CD8-positive, alpha-beta memory T cell (primary cell): ENCODE measurements at regions not wholly inside any gene's neighbourhood (a gene's known extent, or its start where the extent isn't known, plus 50 kb on each side); places are given as distances from the start of the nearest gene placed in this dataset.

Source experiments
- CTCF ChIA-PET: fragments of 350-600 bp; sonication (Branson Sonifier 250); formaldehyde crosslinking; loops from one replicate; lab custom pipeline; 2021; ENCODE audit warnings: antibody characterized with exemption; lab: Charles Lee
- POLR2A ChIA-PET: fragments of 350-600 bp; sonication (Branson Sonifier 250); formaldehyde crosslinking; loops from one replicate; lab custom pipeline; 2021; ENCODE audit warnings: antibody characterized with exemption; lab: Charles Lee
- DNase-seq, 5 donors: peaks; one replicate each; pipeline versions ENCODE4 v3.0.0 to v3.0.0-alpha.2; 2020 to 2022; ENCODE audit warnings: mixed read lengths in 1 of 5
- H3K27ac ChIP-seq: one replicate; pipeline ENCODE4 v1.7.0; 2013; ENCODE audit warnings: low read depth, mild to moderate bottlenecking, low read length, moderate library complexity
- H3K27me3 ChIP-seq: 2 replicates; pipeline ENCODE4 v1.7.0; 2013; ENCODE audit warnings: low read length, mild to moderate bottlenecking; ENCODE audit not compliant: insufficient read depth, poor library complexity, severe bottlenecking
- H3K36me3 ChIP-seq: 2 replicates; pipeline ENCODE4 v1.7.0; 2013; ENCODE audit warnings: mild to moderate bottlenecking, low read length, moderate library complexity; ENCODE audit not compliant: insufficient read depth
- H3K4me1 ChIP-seq: 2 replicates; pipeline ENCODE4 v1.7.0; 2013; ENCODE audit warnings: mild to moderate bottlenecking, low read length, moderate library complexity; ENCODE audit not compliant: insufficient read depth
- H3K4me3 ChIP-seq: 2 replicates; pipeline ENCODE4 v1.7.0; 2013; ENCODE audit warnings: mild to moderate bottlenecking, low read length
- H3K9me3 ChIP-seq: 2 replicates; pipeline ENCODE4 v1.7.0; 2013; ENCODE audit warnings: mild to moderate bottlenecking, low read length
- H3K27ac Mint-ChIP-seq, 8 donors: one replicate each; pipeline ENCODE4 v1.8.0; 2020 to 2021; ENCODE audit warnings: mixed read lengths in 8 of 8, mild to moderate bottlenecking in 6 of 8, inconsistent platforms in 3 of 8, moderate library complexity in 3 of 8
- H3K27me3 Mint-ChIP-seq, 2 donors: one replicate each; pipeline ENCODE4 v1.8.0; 2020 to 2021; ENCODE audit warnings: mixed read lengths in 2 of 2, mild to moderate bottlenecking in 1 of 2, moderate library complexity in 1 of 2
- H3K36me3 Mint-ChIP-seq, 3 donors: one replicate each; pipeline ENCODE4 v1.8.0; 2020 to 2021; ENCODE audit warnings: mixed read lengths in 3 of 3, inconsistent platforms in 1 of 3, mild to moderate bottlenecking in 1 of 3
- H3K4me1 Mint-ChIP-seq, 3 donors: one replicate each; pipeline ENCODE4 v1.8.0; 2020 to 2021; ENCODE audit warnings: mixed read lengths in 3 of 3, inconsistent platforms in 1 of 3, mild to moderate bottlenecking in 1 of 3
- H3K4me3 Mint-ChIP-seq, 7 donors: one replicate each; pipeline ENCODE4 v1.8.0; 2020 to 2021; ENCODE audit warnings: mixed read lengths in 7 of 7, mild to moderate bottlenecking in 6 of 7, moderate library complexity in 4 of 7, inconsistent platforms in 2 of 7
- H3K9me3 Mint-ChIP-seq, 5 donors: one replicate each; pipeline ENCODE4 v1.8.0; 2020 to 2022; ENCODE audit warnings: mixed read lengths in 5 of 5, mild to moderate bottlenecking in 3 of 5, moderate library complexity in 2 of 5, inconsistent platforms in 1 of 5

DNA sequence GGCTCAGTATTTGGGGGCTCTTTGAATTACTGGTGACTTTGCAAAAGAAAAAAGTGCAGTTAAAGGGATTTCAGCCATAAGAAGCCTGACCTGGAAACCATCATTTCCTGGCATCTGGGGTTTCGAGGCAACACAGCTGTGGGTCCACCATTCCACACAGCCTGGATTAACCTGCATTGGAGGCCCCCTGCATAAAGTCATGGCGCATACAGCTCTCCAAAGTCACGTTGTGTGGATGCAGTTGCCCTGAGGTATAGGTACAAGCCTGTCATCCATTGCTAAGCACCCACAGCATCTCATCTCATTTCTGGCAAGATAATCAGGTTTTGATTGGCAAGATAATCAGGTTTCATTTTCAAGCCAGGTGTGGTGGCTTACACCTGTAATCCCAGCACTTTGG is 54.5 kb upstream of the TAGAP start:
- no peaks in the 10 kb centered on the region for H3K27me3 Mint-ChIP-seq
- Histone ChIP-seq H3K36me3 (no peaks in the 10 kb centered on the region), H3K27ac (peak overlapping the region; percentile 40), H3K4me3 (peak overlapping the region; percentile 24), H3K27me3 (no peaks in the 10 kb centered on the region), H3K4me1 (peaks cover 55% of the 10 kb centered on the region), H3K9me3 (no peaks in the 10 kb centered on the region)
- no peak for DNase-seq
- peak overlapping the region; percentile 82 to 99 (median 97) for H3K27ac Mint-ChIP-seq
- H3K4me1 Mint-ChIP-seq, result peaks cover 55 to 87% (median 75%) of the 10 kb centered on the region in 3 donors
- no peaks in the 10 kb centered on the region for H3K9me3 Mint-ChIP-seq
- POLR2A ChIA-PET, result interaction anchor here (1.7 kb wide), 2 partner anchors 37 to 91 kb away, joined by 5 to 6 read pairs; no protein-coding TSS in a partner anchor
- CTCF ChIA-PET, result interaction anchor here (0.6 to 2.0 kb wide), 7 partner anchors 8 to 468 kb away, joined by 3 to 10 read pairs (median 7); partner anchors contain the start of gene TAGAP
- H3K4me3 Mint-ChIP-seq, result peak overlapping the region in 6 of 7 donors; percentile 61 to 88 (median 76)
- H3K36me3 Mint-ChIP-seq, result peaks cover 0 to 3% (median 0%) of the 10 kb centered on the region in 3 donors

DNA sequence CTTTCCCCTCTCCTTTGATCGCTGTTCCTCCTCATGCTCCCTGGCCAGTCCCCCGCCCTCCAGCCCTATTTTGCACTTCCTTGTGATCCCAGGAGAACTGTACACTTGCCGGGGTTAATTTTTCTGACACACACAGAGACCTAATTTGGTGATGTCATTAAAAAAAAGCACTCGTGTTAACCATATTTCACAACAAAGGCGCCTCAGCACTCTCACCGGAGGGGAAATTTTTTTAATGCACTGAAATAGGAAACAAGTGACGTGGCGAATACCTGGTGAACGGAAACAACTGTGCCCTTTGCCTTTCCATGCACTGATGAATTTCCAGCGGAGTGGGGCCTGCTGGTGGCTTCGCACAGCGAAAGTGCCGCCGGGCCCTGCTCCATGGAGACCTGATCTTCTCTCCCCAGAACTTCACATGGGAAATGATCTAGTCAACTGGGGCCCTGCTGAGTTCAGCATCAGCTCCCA is 53.9 kb upstream of the TAGAP start:
- no peaks in the 10 kb centered on the region for H3K36me3 ChIP-seq
- peak overlapping the region; percentile 21 to 88 (median 76) for H3K4me3 Mint-ChIP-seq
- H3K9me3 ChIP-seq, result no peaks in the 10 kb centered on the region
- H3K9me3 Mint-ChIP-seq, result no peaks in the 10 kb centered on the region
- peak overlapping the region; percentile 82 to 99 (median 97) for H3K27ac Mint-ChIP-seq
- peak overlapping the region; percentile 24 for H3K4me3 ChIP-seq
- H3K27ac ChIP-seq, result peak overlapping the region; percentile 40
- no peaks in the 10 kb centered on the region for H3K27me3 Mint-ChIP-seq
- DNase-seq, result peak; percentile 58 to 85 (median 82)
- H3K4me1 ChIP-seq, result peaks cover 55% of the 10 kb centered on the region
- CTCF ChIA-PET, result interaction anchor here (0.8 to 2.0 kb wide), 8 partner anchors 9 to 90 kb away, joined by 3 to 10 read pairs (median 6); partner anchors contain the start of gene TAGAP
- H3K27me3 ChIP-seq, result no peaks in the 10 kb centered on the region
- peaks cover 0 to 3% (median 0%) of the 10 kb centered on the region in 3 donors for H3K36me3 Mint-ChIP-seq
- peaks cover 52 to 87% (median 74%) of the 10 kb centered on the region in 3 donors for H3K4me1 Mint-ChIP-seq
- POLR2A ChIA-PET, result interaction anchor here (1.0 to 1.8 kb wide), 4 partner anchors 19 to 90 kb away, joined by 3 to 8 read pairs (median 6); partner anchors contain the start of gene TAGAP

DNA sequence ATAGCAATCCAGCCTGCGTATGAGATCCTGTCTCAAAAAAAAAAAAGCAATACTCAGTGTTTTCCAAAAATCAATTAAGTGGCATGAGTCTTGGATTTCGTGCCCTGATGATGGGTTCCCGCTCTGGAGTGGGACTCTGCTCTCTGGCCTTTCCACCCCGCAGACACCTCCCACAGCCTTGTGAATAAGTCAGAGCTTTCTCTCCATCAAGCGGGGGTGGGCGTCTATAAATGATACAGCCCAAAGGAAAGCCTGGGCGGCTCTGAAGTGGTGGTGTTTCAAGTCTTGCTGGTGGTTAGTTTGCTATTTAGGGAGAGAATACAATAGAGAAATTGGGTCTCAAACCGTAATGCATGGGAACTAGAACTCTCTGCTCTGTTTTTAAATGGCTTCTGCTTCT is 52.5 kb upstream of the TAGAP start:
- H3K36me3 Mint-ChIP-seq, result peaks cover 0 to 3% (median 0%) of the 10 kb centered on the region in 3 donors
- CTCF ChIA-PET, result interaction anchor here (1.3 to 2.0 kb wide), 2 partner anchors 52 to 55 kb away, joined by 4 to 8 read pairs; partner anchors contain the start of gene TAGAP
- peak overlapping the region in 7 of 8 donors; percentile 29 to 79 (median 51) for H3K27ac Mint-ChIP-seq
- Histone ChIP-seq H3K27ac (no peak overlapping the region), H3K9me3 (no peaks in the 10 kb centered on the region), H3K4me3 (no peak overlapping the region), H3K36me3 (no peaks in the 10 kb centered on the region), H3K27me3 (no peaks in the 10 kb centered on the region), H3K4me1 (peaks cover 54% of the 10 kb centered on the region)
- POLR2A ChIA-PET, result interaction anchor here (1.8 kb wide), 1 partner anchor 52 kb away, joined by 8 read pairs; the partner anchor contains the start of gene TAGAP
- no peak for DNase-seq
- no peaks in the 10 kb centered on the region for H3K9me3 Mint-ChIP-seq
- H3K4me3 Mint-ChIP-seq, result no peak overlapping the region
- no peaks in the 10 kb centered on the region for H3K27me3 Mint-ChIP-seq
- peaks cover 47 to 75% (median 63%) of the 10 kb centered on the region in 3 donors for H3K4me1 Mint-ChIP-seq

DNA sequence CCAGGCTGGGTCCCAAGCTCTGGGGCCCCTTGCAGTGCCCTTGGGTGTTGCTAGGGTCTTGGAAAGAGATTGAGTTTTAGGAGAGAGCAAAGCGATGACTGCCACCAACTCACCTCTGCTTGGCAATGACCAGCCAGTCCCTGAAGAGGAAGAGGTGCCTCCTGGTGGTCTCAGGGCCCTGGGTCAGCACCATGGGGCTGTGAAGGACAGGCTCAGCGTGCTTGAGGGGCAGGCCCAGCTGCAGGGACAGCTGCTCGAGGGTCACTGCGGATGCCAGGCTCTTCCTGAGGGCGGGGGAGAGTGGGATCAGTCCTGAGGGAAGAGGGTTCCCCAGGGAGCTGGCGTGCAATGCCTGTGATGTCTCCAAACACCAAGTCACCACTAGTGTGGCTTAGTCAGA is 50.8 kb upstream of the TAGAP start:
- Histone ChIP-seq H3K4me1 (peaks cover 50% of the 10 kb centered on the region), H3K4me3 (no peak overlapping the region), H3K27me3 (no peaks in the 10 kb centered on the region), H3K36me3 (no peaks in the 10 kb centered on the region), H3K27ac (no peak overlapping the region), H3K9me3 (no peaks in the 10 kb centered on the region)
- no peak for DNase-seq
- Mint-ChIP-seq H3K4me1 (peaks cover 43 to 65% (median 58%) of the 10 kb centered on the region in 3 donors), H3K27ac (peak overlapping the region in 1 of 8 donors; percentile 92), H3K27me3 (no peaks in the 10 kb centered on the region), H3K9me3 (no peaks in the 10 kb centered on the region), H3K36me3 (peaks cover 0 to 3% (median 0%) of the 10 kb centered on the region in 3 donors), H3K4me3 (no peak overlapping the region)
- ChIA-PET POLR2A (interaction anchor here (0.7 kb wide), 1 partner anchor 12 kb away, joined by 3 read pairs; no protein-coding TSS in a partner anchor), CTCF (interaction anchor here (1.0 to 3.1 kb wide), 5 partner anchors 9 to 87 kb away, joined by 3 to 18 read pairs (median 4); partner anchors contain the start of gene TAGAP)

DNA sequence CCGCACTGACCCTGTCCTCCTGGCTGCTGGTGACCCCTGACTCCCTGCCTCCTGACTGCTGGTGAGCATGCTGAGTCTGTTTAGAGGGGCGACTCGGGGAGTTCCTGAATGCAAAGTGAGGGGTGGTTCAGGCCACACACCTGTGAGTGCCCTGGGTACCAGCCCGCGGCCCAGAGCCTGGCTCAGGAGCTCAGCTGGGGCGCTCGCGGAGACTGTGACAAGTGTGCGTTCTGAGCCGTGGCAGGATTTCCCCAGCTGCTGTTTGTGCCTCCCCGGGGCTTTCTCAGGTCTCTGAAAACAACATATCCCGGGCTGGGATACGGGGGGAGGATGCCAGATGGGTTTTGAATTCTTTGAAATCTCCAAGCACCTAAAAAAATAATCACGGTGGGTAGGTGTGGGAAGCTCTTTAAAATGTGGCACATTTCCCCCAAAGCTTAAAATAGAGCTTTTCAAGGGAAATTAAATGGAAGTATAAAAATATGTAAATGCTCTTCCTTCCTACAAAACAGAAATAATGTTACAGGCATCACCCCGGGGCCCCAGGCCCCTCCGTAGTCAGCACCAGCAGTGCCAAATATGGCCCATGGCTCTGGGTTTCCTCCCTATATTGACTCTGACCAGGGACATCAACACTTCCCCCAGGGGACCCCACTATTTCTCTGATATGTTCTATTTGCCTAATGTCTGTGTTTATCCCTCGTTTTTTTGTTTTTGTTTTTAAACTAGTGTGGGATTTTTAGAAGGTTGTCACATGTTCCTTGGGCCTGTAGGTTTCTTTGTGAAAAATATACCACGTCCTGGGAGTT is 49.9 kb upstream of the TAGAP start:
- H3K4me3 ChIP-seq, result no peak overlapping the region
- peaks cover 0 to 3% (median 0%) of the 10 kb centered on the region in 3 donors for H3K36me3 Mint-ChIP-seq
- ChIA-PET CTCF (interaction anchor here (0.8 to 3.1 kb wide), 7 partner anchors 9 to 86 kb away, joined by 3 to 18 read pairs (median 3); no protein-coding TSS in a partner anchor), POLR2A (interaction anchor here (0.7 kb wide), 2 partner anchors 9 to 13 kb away, joined by 3 to 7 read pairs; no protein-coding TSS in a partner anchor)
- H3K4me1 ChIP-seq, result peaks cover 41% of the 10 kb centered on the region
- H3K27ac ChIP-seq, result no peak overlapping the region
- H3K27ac Mint-ChIP-seq, result peak overlapping the region; percentile 6 to 92 (median 56)
- peak in 2 of 5 donors; percentile 19 to 54 for DNase-seq
- peak overlapping the region in 6 of 7 donors; percentile 32 to 60 (median 48) for H3K4me3 Mint-ChIP-seq
- no peaks in the 10 kb centered on the region for H3K27me3 ChIP-seq
- H3K9me3 Mint-ChIP-seq, result no peaks in the 10 kb centered on the region
- H3K9me3 ChIP-seq, result no peaks in the 10 kb centered on the region
- peaks cover 34 to 56% (median 52%) of the 10 kb centered on the region in 3 donors for H3K4me1 Mint-ChIP-seq
- H3K27me3 Mint-ChIP-seq, result no peaks in the 10 kb centered on the region
- no peaks in the 10 kb centered on the region for H3K36me3 ChIP-seq
